NCI-H1417 treated with DMSO at 0.1 percent for 48 hours (cell line): ENCODE measurements at regions not wholly inside any gene's neighbourhood (a gene's known extent, or its start where the extent isn't known, plus 50 kb on each side); places are given as distances from the start of the nearest gene placed in this dataset.
"Not testable (repeated sequence)": the region's sequence is repeated elsewhere in the genome, so short reads cannot be mapped to it uniquely, and the experiment has no call there.

Experiments used
- DNase-seq: peaks from one replicate; lab custom pipeline; 2025; lab: John Stamatoyannopoulos, UW

GRCh38 chr7:39825401-39825980 lies 124.6 kb upstream of the CDK13 start:
- no peak for DNase-seq

GRCh38 chr7:39826166-39826565 lies 123.9 kb upstream of the CDK13 start:
- no peak for DNase-seq

- no peak for DNase-seq
Observed at GRCh38 chr7:39827571-39827970, 122.5 kb upstream of the CDK13 start.

GRCh38 chr7:39829028-39829427 lies 121.0 kb upstream of the CDK13 start:
- DNase-seq: no peak

- no peak for DNase-seq
Observed at GRCh38 chr7:39832519-39833085, 117.5 kb upstream of the CDK13 start.

GRCh38 chr7:39833180-39833799 lies 116.8 kb upstream of the CDK13 start:
- peak; percentile 21 for DNase-seq

- not testable (repeated sequence) for DNase-seq
Observed at GRCh38 chr7:39833865-39834634, 116.0 kb upstream of the CDK13 start.

- DNase-seq: peak; percentile 57
Observed at GRCh38 chr7:39838326-39838725, 111.7 kb upstream of the CDK13 start.

GRCh38 chr7:39845006-39845405 lies 105.0 kb upstream of the CDK13 start:
- DNase-seq: no peak

- DNase-seq: no peak
Observed at GRCh38 chr7:39847227-39847626, 102.8 kb upstream of the CDK13 start.

- no peak for DNase-seq
Observed at GRCh38 chr7:39851466-39852045, 98.5 kb upstream of the CDK13 start.

- not testable (repeated sequence) for DNase-seq
Observed at GRCh38 chr7:39854616-39855324, 95.3 kb upstream of the CDK13 start.

GRCh38 chr7:39855325-39855674 lies 94.8 kb upstream of the CDK13 start:
- DNase-seq: no peak

GRCh38 chr7:39863675-39864322 lies 86.3 kb upstream of the CDK13 start:
- DNase-seq: not testable (repeated sequence)

- DNase-seq: not testable (repeated sequence)
Observed at GRCh38 chr7:39869888-39870522, 80.1 kb upstream of the CDK13 start.

GRCh38 chr7:39871610-39872009 lies 78.4 kb upstream of the CDK13 start:
- not testable (repeated sequence) for DNase-seq

GRCh38 chr7:39880556-39880955 lies 69.5 kb upstream of the CDK13 start:
- DNase-seq: no peak

GRCh38 chr7:39882148-39882784 lies 67.8 kb upstream of the CDK13 start:
- no peak for DNase-seq

- no peak for DNase-seq
Observed at GRCh38 chr7:39883812-39884390, 66.2 kb upstream of the CDK13 start.
